ENCODE measurements at regions not wholly inside any gene's neighbourhood (a gene's known extent, or its start where the extent isn't known, plus 50 kb on each side); places are given as distances from the start of the nearest gene placed in this dataset.

DNA sequence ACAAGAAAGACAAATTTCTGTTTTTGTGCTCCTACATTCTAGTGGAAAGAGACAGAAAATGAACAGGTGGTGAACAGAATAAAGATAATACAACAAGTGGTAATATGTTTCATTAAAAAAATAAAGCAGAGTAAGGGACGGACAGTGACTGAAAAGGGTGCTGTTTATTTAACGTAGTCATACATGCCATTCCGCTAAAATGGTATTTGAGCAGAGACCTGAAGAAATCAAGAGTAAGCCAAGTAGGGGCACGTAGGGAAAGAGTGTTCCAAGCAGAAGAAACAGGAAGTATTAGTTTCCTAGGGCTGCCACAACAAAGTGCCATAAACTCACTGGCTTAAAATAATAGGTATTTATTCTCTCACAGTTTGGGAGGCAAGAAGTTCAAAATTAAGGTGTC, 65.6 kb upstream of the KCTD3 start:
- DNase-seq (no peak), ATAC-seq (no peak)
- Histone ChIP-seq H3K4me2 (ENCODE audit: low read length) (no peak overlapping the region), H3K4me3 (ENCODE audit: low read length) (no peak overlapping the region), H3K79me2 (ENCODE audit: low read length) (no peaks in the 10 kb centered on the region), H3F3A (ENCODE audit: low read length, unreplicated experiment) (no peaks in the 10 kb centered on the region), H3K9me3 (ENCODE audit: low read length) (no peaks in the 10 kb centered on the region), H3K4me1 (ENCODE audit: insufficient read depth, low read length) (no peaks in the 10 kb centered on the region), H2AFZ (ENCODE audit: low read length) (no peak overlapping the region), H4K20me1 (ENCODE audit: low read length) (no peaks in the 10 kb centered on the region), H3K9me2 (replicated peaks; ENCODE audit: low read length) (no peaks in the 10 kb centered on the region), H3K27ac (ENCODE audit: low read length) (no peak overlapping the region), H3K27me3 (ENCODE audit: low read length) (no peaks in the 10 kb centered on the region), H3K36me3 (ENCODE audit: low read depth, low read length) (no peaks in the 10 kb centered on the region), H3K9ac (ENCODE audit: low read length) (no peak overlapping the region)
- TF ChIP-seq, protein P1, sequence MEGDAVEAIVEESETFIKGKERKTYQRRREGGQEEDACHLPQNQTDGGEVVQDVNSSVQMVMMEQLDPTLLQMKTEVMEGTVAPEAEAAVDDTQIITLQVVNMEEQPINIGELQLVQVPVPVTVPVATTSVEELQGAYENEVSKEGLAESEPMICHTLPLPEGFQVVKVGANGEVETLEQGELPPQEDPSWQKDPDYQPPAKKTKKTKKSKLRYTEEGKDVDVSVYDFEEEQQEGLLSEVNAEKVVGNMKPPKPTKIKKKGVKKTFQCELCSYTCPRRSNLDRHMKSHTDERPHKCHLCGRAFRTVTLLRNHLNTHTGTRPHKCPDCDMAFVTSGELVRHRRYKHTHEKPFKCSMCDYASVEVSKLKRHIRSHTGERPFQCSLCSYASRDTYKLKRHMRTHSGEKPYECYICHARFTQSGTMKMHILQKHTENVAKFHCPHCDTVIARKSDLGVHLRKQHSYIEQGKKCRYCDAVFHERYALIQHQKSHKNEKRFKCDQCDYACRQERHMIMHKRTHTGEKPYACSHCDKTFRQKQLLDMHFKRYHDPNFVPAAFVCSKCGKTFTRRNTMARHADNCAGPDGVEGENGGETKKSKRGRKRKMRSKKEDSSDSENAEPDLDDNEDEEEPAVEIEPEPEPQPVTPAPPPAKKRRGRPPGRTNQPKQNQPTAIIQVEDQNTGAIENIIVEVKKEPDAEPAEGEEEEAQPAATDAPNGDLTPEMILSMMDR (conservative IDR thresholded peaks at IDR 0.05; ENCODE audit: low read depth, low read length): no peak
- no peak for TF ChIP-seq EZH2phosphoT487 (IDR thresholded peaks at IDR 0.05; ENCODE audit: borderline replicate concordance, low read length)
- TF ChIP-seq EZH2 (IDR thresholded peaks at IDR 0.05; ENCODE audit: low read length, unreplicated experiment): no peak
- BruUV-seq (replicated peaks): no TSS peak
- POLR2A ChIA-PET (ENCODE audit: unreplicated experiment): no interaction called here
- intact Hi-C loops (cut with micrococcal nuclease): no loop called here
- CTCF ChIA-PET: interaction anchor here (0.5 kb wide), 1 partner anchor 47 kb away, joined by 3 read pairs; no protein-coding TSS in a partner anchor

DNA sequence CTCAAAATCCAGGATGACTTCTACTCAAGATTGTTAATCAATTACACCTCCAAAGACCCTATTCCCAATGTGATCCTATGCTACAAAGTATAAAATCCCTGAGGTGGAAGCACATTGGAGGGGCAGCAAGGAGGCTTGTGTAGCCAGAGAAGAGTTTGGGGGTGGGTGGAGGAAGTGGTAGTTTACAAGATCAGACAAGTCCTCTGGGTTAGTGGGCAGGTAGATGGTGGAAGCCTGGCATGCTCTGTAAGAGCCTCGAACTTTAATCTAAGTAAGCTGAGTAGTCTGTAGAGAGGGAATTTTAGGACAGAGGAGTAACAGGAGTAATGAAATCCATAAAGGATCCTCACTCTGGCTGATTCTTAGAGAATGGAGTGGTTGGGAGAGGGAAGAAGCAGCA, 65.0 kb upstream of the KCTD3 start:
- Histone ChIP-seq H3K9ac (ENCODE audit: low read length) (no peak overlapping the region), H3K36me3 (ENCODE audit: low read depth, low read length) (no peaks in the 10 kb centered on the region), H3K4me2 (ENCODE audit: low read length) (no peak overlapping the region), H3K9me2 (replicated peaks; ENCODE audit: low read length) (no peaks in the 10 kb centered on the region), H3K27me3 (ENCODE audit: low read length) (no peaks in the 10 kb centered on the region), H3K4me3 (ENCODE audit: low read length) (no peak overlapping the region), H3K79me2 (ENCODE audit: low read length) (no peaks in the 10 kb centered on the region), H3K9me3 (ENCODE audit: low read length) (no peaks in the 10 kb centered on the region), H4K20me1 (ENCODE audit: low read length) (no peaks in the 10 kb centered on the region), H3F3A (ENCODE audit: low read length, unreplicated experiment) (no peaks in the 10 kb centered on the region), H3K27ac (ENCODE audit: low read length) (no peak overlapping the region), H3K4me1 (ENCODE audit: insufficient read depth, low read length) (no peaks in the 10 kb centered on the region), H2AFZ (ENCODE audit: low read length) (no peak overlapping the region)
- ChIA-PET CTCF (no interaction called here), POLR2A (ENCODE audit: unreplicated experiment) (no interaction called here)
- DNase-seq (no peak), ATAC-seq (no peak)
- no peak for TF ChIP-seq EZH2phosphoT487 (IDR thresholded peaks at IDR 0.05; ENCODE audit: borderline replicate concordance, low read length)
- TF ChIP-seq, protein P1 (conservative IDR thresholded peaks at IDR 0.05; ENCODE audit: low read depth, low read length): no peak
- TF ChIP-seq EZH2 (IDR thresholded peaks at IDR 0.05; ENCODE audit: low read length, unreplicated experiment): no peak
- intact Hi-C loops (cut with micrococcal nuclease): no loop called here
- no TSS peak for BruUV-seq (replicated peaks)

DNA sequence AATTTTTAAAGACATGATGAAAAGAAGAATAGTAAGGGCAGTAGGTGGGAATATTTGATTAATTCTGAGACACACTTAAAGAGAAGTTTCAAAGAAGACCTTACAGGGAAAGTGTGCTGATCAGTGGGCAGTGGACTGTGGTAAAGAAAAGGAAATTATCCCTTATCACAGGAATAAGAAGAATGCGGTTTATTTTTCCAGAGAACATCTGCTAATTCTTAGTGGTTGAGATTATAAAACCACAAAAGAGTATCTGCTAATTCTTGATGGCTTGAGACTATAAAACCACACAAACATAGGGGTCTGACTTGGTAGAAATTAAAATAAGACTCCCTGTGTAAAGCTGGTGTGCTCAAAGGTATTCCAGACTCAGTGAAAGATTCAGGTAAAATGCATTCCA, 60.0 kb upstream of the KCTD3 start:
- Histone ChIP-seq H3K36me3 (ENCODE audit: low read depth, low read length) (no peaks in the 10 kb centered on the region), H3K9ac (ENCODE audit: low read length) (no peak overlapping the region), H4K20me1 (ENCODE audit: low read length) (no peaks in the 10 kb centered on the region), H3K9me2 (replicated peaks; ENCODE audit: low read length) (no peaks in the 10 kb centered on the region), H3K4me1 (ENCODE audit: insufficient read depth, low read length) (no peaks in the 10 kb centered on the region), H3K27me3 (ENCODE audit: low read length) (no peaks in the 10 kb centered on the region), H2AFZ (ENCODE audit: low read length) (no peak overlapping the region), H3F3A (ENCODE audit: low read length, unreplicated experiment) (no peaks in the 10 kb centered on the region), H3K4me2 (ENCODE audit: low read length) (no peak overlapping the region), H3K27ac (ENCODE audit: low read length) (no peak overlapping the region), H3K79me2 (ENCODE audit: low read length) (no peaks in the 10 kb centered on the region), H3K4me3 (ENCODE audit: low read length) (no peak overlapping the region), H3K9me3 (ENCODE audit: low read length) (peaks cover 17% of the 10 kb centered on the region)
- intact Hi-C loops (cut with micrococcal nuclease): no loop called here
- no peak for TF ChIP-seq EZH2phosphoT487 (IDR thresholded peaks at IDR 0.05; ENCODE audit: borderline replicate concordance, low read length)
- no peak for TF ChIP-seq EZH2 (IDR thresholded peaks at IDR 0.05; ENCODE audit: low read length, unreplicated experiment)
- TF ChIP-seq, protein P1 (conservative IDR thresholded peaks at IDR 0.05; ENCODE audit: low read depth, low read length): no peak
- ChIA-PET POLR2A (ENCODE audit: unreplicated experiment) (no interaction called here), CTCF (no interaction called here)
- ATAC-seq (no peak), DNase-seq (no peak)
- BruUV-seq (replicated peaks): no TSS peak

Measured in PC-3 (cell line).